ENCODE measurements at regions not wholly inside any gene's neighbourhood (a gene's known extent, or its start where the extent isn't known, plus 50 kb on each side); places are given as distances from the start of the nearest gene placed in this dataset.

GRCh38 chr4:82031376-82031927 lies 342.3 kb downstream of the HNRNPD start:
- peaks cover 4% of the 10 kb centered on the region; the same call in 1 of the 2 replicates for H3K4me1 ChIP-seq (ENCODE audit: insufficient read depth, low read length)
- no peak overlapping the region for H3K9ac ChIP-seq (ENCODE audit: low read depth, low read length)
- H3K9me3 ChIP-seq (ENCODE audit: control insufficient read depth, insufficient read depth, low read length) = no peaks in the 10 kb centered on the region
- H3K36me3 ChIP-seq (ENCODE audit: insufficient read depth, low read length) = no peaks in the 10 kb centered on the region

- Histone ChIP-seq H3K36me3 (ENCODE audit: insufficient read depth, low read length) (no peaks in the 10 kb centered on the region), H3K9ac (ENCODE audit: low read depth, low read length) (no peak overlapping the region), H3K9me3 (ENCODE audit: control insufficient read depth, insufficient read depth, low read length) (no peaks in the 10 kb centered on the region), H3K4me1 (ENCODE audit: insufficient read depth, low read length) (no peaks in the 10 kb centered on the region)
Observed at GRCh38 chr4:82017680-82018079, 356.1 kb downstream of the HNRNPD start.

- H3K4me1 ChIP-seq (ENCODE audit: insufficient read depth, low read length) = no peaks in the 10 kb centered on the region
- H3K9me3 ChIP-seq (ENCODE audit: control insufficient read depth, insufficient read depth, low read length) = no peaks in the 10 kb centered on the region
- H3K9ac ChIP-seq (ENCODE audit: low read depth, low read length) = no peak overlapping the region
- H3K36me3 ChIP-seq (ENCODE audit: insufficient read depth, low read length) = no peaks in the 10 kb centered on the region
Observed at GRCh38 chr4:82005158-82005557, 368.6 kb downstream of the HNRNPD start.

GRCh38 chr4:81997313-81997712 lies 376.5 kb downstream of the HNRNPD start:
- no peaks in the 10 kb centered on the region for H3K4me1 ChIP-seq (ENCODE audit: insufficient read depth, low read length)
- no peaks in the 10 kb centered on the region for H3K9me3 ChIP-seq (ENCODE audit: control insufficient read depth, insufficient read depth, low read length)
- H3K36me3 ChIP-seq (ENCODE audit: insufficient read depth, low read length) = no peaks in the 10 kb centered on the region
- H3K9ac ChIP-seq (ENCODE audit: low read depth, low read length) = no peak overlapping the region

GRCh38 chr4:81990898-81991297 lies 382.9 kb downstream of the HNRNPD start:
- no peaks in the 10 kb centered on the region for H3K36me3 ChIP-seq (ENCODE audit: insufficient read depth, low read length)
- no peaks in the 10 kb centered on the region for H3K9me3 ChIP-seq (ENCODE audit: control insufficient read depth, insufficient read depth, low read length)
- H3K9ac ChIP-seq (ENCODE audit: low read depth, low read length) = no peak overlapping the region
- peaks cover 6% of the 10 kb centered on the region; the same call in 1 of the 2 replicates for H3K4me1 ChIP-seq (ENCODE audit: insufficient read depth, low read length)

- H3K9me3 ChIP-seq (ENCODE audit: control insufficient read depth, insufficient read depth, low read length) = no peaks in the 10 kb centered on the region
- peaks cover 6% of the 10 kb centered on the region; the same call in 1 of the 2 replicates for H3K4me1 ChIP-seq (ENCODE audit: insufficient read depth, low read length)
- H3K9ac ChIP-seq (ENCODE audit: low read depth, low read length) = no peak overlapping the region
- H3K36me3 ChIP-seq (ENCODE audit: insufficient read depth, low read length) = no peaks in the 10 kb centered on the region
Observed at GRCh38 chr4:81990211-81990610, 383.6 kb downstream of the HNRNPD start.

DNA sequence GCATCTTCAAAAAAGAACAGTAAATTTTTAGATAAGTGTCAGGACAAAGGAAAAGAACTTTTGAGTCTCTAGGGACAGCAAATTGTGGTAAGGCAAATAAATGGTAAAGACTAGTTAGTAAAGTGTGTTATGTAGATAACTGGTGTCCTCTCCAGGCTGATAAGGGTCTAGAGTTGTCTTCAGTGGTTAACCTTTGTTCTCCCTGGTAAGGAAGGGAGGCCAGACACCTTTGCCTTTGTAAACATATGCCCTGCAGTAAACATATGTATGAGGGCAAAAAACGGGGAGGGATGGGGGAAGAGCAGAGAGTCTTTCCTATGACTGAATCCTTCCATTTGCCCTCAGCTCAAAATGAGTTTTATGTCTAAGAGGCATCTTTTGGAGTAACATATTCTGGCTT lies 384.6 kb downstream of the HNRNPD start:
- H3K9ac ChIP-seq (ENCODE audit: low read depth, low read length) = no peak overlapping the region
- no peaks in the 10 kb centered on the region for H3K9me3 ChIP-seq (ENCODE audit: control insufficient read depth, insufficient read depth, low read length)
- no peaks in the 10 kb centered on the region for H3K36me3 ChIP-seq (ENCODE audit: insufficient read depth, low read length)
- peaks cover 6% of the 10 kb centered on the region; the same call in 1 of the 2 replicates for H3K4me1 ChIP-seq (ENCODE audit: insufficient read depth, low read length)

- Histone ChIP-seq H3K9ac (ENCODE audit: low read depth, low read length) (no peak overlapping the region), H3K36me3 (ENCODE audit: insufficient read depth, low read length) (no peaks in the 10 kb centered on the region), H3K4me1 (ENCODE audit: insufficient read depth, low read length) (peaks cover 6% of the 10 kb centered on the region; the same call in 1 of the 2 replicates), H3K9me3 (ENCODE audit: control insufficient read depth, insufficient read depth, low read length) (no peaks in the 10 kb centered on the region)
Observed at GRCh38 chr4:81988178-81988577, 385.6 kb downstream of the HNRNPD start.

- Histone ChIP-seq H3K4me1 (ENCODE audit: insufficient read depth, low read length) (no peaks in the 10 kb centered on the region; the same call in 1 of the 2 replicates), H3K9me3 (ENCODE audit: control insufficient read depth, insufficient read depth, low read length) (no peaks in the 10 kb centered on the region), H3K9ac (ENCODE audit: low read depth, low read length) (no peak overlapping the region), H3K36me3 (ENCODE audit: insufficient read depth, low read length) (no peaks in the 10 kb centered on the region)
Observed at GRCh38 chr4:81984746-81985145, 389.0 kb downstream of the HNRNPD start.

DNA sequence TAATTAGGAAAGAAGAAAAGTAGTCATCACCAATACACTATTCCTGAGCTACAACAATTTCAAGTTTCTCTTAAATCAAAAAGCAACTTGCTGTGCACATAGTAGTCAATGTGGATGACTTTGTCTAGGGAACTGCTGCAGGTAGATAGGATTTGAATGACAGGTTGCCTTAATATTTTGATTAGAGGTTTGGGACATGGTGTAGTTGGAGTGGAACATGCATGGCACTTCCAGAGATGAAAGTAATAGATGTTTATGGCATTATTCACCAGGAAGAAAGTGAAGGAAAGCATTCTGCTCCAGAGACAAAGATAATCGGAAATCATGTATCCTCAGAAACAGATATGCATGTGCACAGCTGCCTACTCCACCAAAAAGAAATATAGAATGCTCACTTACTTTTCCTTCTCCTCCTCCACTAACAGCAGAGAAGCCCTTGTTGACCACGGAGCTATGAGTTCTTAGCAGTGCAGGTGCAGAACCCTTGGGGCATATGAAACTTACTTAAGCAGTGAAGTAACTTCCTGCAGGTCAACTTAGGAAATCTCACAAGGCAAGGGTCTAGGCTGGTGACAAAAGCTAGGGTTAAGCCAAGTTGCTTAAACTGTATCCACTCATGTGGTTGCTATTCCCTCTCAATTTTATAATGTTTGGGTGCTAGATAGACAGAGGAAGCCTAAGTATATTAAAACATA lies 390.8 kb downstream of the HNRNPD start:
- Histone ChIP-seq H3K36me3 (ENCODE audit: insufficient read depth, low read length) (no peaks in the 10 kb centered on the region), H3K9me3 (ENCODE audit: control insufficient read depth, insufficient read depth, low read length) (no peaks in the 10 kb centered on the region), H3K4me1 (ENCODE audit: insufficient read depth, low read length) (no peaks in the 10 kb centered on the region; the same call in 1 of the 2 replicates), H3K9ac (ENCODE audit: low read depth, low read length) (no peak overlapping the region)

DNA sequence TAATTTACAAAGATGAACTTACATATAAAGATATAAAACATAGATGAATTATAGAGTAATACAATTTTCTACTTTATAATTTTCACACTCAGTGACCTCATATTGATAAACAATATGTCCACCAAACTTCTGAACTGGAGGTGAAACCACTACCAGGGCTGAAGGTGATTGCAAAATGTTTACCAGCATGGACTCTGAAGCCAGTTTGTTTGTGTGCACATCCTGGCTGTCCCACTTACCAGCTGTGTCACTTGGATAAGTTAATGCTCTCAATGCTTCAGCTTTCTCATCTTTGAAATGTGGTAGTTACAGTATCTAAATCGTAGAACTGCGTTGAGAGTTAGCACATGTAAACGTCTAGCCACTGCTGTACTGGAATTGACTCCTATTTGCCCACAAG lies 392.6 kb downstream of the HNRNPD start:
- H3K9me3 ChIP-seq (ENCODE audit: control insufficient read depth, insufficient read depth, low read length) = no peaks in the 10 kb centered on the region
- H3K9ac ChIP-seq (ENCODE audit: low read depth, low read length) = no peak overlapping the region
- no peaks in the 10 kb centered on the region for H3K4me1 ChIP-seq (ENCODE audit: insufficient read depth, low read length)
- no peaks in the 10 kb centered on the region for H3K36me3 ChIP-seq (ENCODE audit: insufficient read depth, low read length)

DNA sequence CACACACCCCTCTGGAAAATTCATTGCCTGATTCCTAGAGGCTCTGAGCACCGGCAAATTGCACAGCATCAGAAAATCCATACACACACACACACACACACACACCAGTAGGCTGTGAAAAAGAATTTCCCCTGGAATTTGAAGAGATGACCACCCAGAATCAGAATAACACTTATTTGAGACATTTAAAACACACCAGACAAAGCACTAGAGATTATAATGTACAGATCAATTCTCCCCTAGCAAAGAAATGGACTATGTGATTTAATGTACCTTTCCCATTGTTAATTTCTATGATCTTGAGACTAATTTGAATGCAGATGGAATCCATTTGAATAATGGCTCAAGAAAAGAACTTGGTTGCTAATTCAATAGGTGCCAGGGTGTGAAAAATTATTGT lies 399.3 kb downstream of the HNRNPD start:
- H3K9me3 ChIP-seq (ENCODE audit: control insufficient read depth, insufficient read depth, low read length) = no peaks in the 10 kb centered on the region
- H3K4me1 ChIP-seq (ENCODE audit: insufficient read depth, low read length) = no peaks in the 10 kb centered on the region
- H3K36me3 ChIP-seq (ENCODE audit: insufficient read depth, low read length) = no peaks in the 10 kb centered on the region

GRCh38 chr4:81971637-81972381 lies 402.0 kb downstream of the HNRNPD start:
- H3K9me3 ChIP-seq (ENCODE audit: control insufficient read depth, insufficient read depth, low read length) = no peaks in the 10 kb centered on the region
- H3K4me1 ChIP-seq (ENCODE audit: insufficient read depth, low read length) = no peaks in the 10 kb centered on the region
- H3K9ac ChIP-seq (ENCODE audit: low read depth, low read length) = no peak overlapping the region
- H3K36me3 ChIP-seq (ENCODE audit: insufficient read depth, low read length) = no peaks in the 10 kb centered on the region

More for the DNA sequence above, 399.3 kb downstream of the HNRNPD start:
- H3K9ac ChIP-seq (ENCODE audit: low read depth, low read length) = no peak overlapping the region

- Histone ChIP-seq H3K36me3 (ENCODE audit: insufficient read depth, low read length) (no peaks in the 10 kb centered on the region), H3K9ac (ENCODE audit: low read depth, low read length) (no peak overlapping the region), H3K4me1 (ENCODE audit: insufficient read depth, low read length) (no peaks in the 10 kb centered on the region), H3K9me3 (ENCODE audit: control insufficient read depth, insufficient read depth, low read length) (no peaks in the 10 kb centered on the region)
Observed at GRCh38 chr4:81971061-81971460, 402.7 kb downstream of the HNRNPD start.

DNA sequence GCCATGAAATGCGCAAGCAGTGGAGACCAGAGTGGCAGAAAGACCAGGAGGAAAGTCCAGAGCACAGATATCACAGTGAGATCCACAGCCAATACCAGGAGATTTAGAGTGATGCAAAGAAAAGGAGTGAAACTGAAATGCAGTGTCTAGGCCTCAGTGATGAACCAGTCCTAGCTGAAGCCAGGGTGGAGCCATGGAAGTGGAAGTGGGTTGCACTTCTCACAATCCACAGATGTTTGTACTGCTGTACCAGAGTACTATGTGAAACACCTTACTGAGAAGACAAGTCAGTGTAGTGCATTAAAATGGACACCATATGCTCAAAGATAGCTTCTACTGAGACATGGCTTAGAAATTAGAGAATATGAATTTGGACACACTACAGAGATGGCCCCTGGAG lies 403.3 kb downstream of the HNRNPD start:
- Histone ChIP-seq H3K36me3 (ENCODE audit: insufficient read depth, low read length) (no peaks in the 10 kb centered on the region), H3K9ac (ENCODE audit: low read depth, low read length) (no peak overlapping the region), H3K4me1 (ENCODE audit: insufficient read depth, low read length) (no peaks in the 10 kb centered on the region), H3K9me3 (ENCODE audit: control insufficient read depth, insufficient read depth, low read length) (no peaks in the 10 kb centered on the region)
